Thyroid gland (tissue), 4 donors: ENCODE measurements at regions not wholly inside any gene's neighbourhood (a gene's known extent, or its start where the extent isn't known, plus 50 kb on each side); places are given as distances from the start of the nearest gene placed in this dataset.

Experiments
- POLR2A ChIP-seq, 2 donors: fragments of 450-650 bp; IDR thresholded peaks; one replicate each; pipeline ENCODE4 v1.6.1; 2017; ENCODE audit warnings: antibody characterized with exemption in 2 of 2, mild to moderate bottlenecking in 2 of 2, moderate library complexity in 1 of 2
- TF ChIP-seq, protein P1 (sequence below), 6 experiments: fragments of 200-600 bp in 3 of 6; fragments of 450-650 bp in 3 of 6; sonication (generic) in 3 of 6; IDR thresholded peaks; one replicate each; pipeline ENCODE4 v1.5.1; 2016 to 2019; ENCODE audit warnings: antibody characterized with exemption in 6 of 6, mild to moderate bottlenecking in 2 of 6, inconsistent platforms in 1 of 6, moderate library complexity in 1 of 6

DNA sequence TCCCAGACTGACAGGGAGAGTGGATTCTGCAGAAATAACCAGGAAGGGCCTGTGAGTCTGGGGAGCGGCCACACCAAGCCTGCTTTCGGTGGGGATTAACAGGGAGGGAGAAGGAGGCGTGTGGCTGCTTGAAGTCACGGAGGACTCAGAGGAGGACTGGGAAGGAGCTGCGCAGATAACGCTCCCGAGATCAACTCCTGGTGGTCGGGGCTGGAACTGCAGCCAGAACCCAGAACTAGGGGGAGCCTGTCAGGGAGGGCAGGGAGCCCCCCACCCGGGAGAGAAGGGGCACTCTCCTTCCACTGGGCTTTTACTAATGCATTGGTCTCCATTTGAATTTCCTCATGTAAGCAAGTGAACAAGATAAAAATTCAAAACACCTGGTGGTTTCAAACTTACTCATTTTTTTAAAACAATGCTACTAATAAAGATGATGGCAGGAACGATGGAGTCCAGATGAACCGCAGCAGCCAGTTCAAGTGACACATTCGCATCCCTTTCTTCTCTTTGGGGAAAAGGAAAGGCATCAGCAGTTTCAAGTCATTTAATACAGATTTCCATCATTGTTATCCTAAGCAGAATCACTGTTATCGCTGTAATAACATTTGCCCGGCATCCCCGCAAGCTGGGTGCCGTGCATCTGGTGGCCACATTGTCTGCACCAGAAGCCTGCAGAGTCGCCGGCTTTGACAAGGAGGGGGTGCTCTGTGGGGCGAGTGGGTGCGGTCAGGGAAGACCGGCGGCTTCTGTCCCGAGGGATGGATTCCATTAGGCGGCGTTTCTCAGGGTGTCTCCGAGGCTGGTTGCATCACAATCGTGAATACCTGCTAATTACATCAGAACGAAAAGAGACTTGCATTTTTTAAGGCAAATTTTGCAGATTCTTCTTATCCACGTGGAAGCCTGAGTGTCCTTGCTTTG, 183.0 kb downstream of the FOXL1 start:
- TF ChIP-seq, protein P1, sequence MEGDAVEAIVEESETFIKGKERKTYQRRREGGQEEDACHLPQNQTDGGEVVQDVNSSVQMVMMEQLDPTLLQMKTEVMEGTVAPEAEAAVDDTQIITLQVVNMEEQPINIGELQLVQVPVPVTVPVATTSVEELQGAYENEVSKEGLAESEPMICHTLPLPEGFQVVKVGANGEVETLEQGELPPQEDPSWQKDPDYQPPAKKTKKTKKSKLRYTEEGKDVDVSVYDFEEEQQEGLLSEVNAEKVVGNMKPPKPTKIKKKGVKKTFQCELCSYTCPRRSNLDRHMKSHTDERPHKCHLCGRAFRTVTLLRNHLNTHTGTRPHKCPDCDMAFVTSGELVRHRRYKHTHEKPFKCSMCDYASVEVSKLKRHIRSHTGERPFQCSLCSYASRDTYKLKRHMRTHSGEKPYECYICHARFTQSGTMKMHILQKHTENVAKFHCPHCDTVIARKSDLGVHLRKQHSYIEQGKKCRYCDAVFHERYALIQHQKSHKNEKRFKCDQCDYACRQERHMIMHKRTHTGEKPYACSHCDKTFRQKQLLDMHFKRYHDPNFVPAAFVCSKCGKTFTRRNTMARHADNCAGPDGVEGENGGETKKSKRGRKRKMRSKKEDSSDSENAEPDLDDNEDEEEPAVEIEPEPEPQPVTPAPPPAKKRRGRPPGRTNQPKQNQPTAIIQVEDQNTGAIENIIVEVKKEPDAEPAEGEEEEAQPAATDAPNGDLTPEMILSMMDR (IDR thresholded peaks at IDR 0.05): peak in 5 of 6 experiments; percentile 29 to 59 (median 35)
- TF ChIP-seq POLR2A (IDR thresholded peaks at IDR 0.05): no peak
